SK-MEL-5 (cell line): ENCODE measurements at regions not wholly inside any gene's neighbourhood (a gene's known extent, or its start where the extent isn't known, plus 50 kb on each side); places are given as distances from the start of the nearest gene placed in this dataset.
"Not testable (repeated sequence)": the region's sequence is repeated elsewhere in the genome, so short reads cannot be mapped to it uniquely, and the experiment has no call there.

Source experiments
- DNase-seq: peaks from one replicate; pipeline ENCODE4 v3.0.0-alpha.2; 2016; ENCODE audit warnings: low read depth, low spot score
- in situ Hi-C: cut with HindIII; loops from 2 replicates; pipeline ENCODE4 v1.10.0; 2016; ENCODE audit warnings: low sequenced_read_pairs, high pct_unique_total_duplicates, low pct_unique_long_range_greater_than_20kb

- in situ Hi-C loops: no loop called here
- DNase-seq: no peak
These were observed 408.5 kb downstream of the TMEM38B start for GRCh38 chr9:106102821-106103220.

- DNase-seq: no peak
- in situ Hi-C loops: no loop called here
These were observed 410.5 kb downstream of the TMEM38B start for GRCh38 chr9:106104887-106105286.

DNA sequence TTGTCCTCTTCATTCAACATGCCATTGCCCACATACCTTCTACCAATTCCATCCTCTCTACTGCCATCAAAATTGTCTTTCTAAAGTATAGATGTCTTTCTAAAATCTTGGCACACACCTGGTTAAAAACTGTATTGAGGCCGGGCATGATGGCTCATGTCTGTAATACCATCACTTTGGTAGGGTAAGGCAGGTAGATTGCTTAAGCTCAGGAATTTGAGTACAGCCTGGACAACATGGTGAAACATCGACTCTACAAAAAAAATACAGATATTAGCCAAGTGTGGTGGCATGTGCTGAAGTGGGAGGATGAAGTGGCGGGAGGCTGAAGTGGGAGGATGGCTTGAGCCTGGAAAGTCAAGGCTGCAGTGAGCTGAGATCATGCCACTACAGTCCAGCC, 412.1 kb downstream of the TMEM38B start:
- in situ Hi-C loops: no loop called here
- no peak for DNase-seq

DNA sequence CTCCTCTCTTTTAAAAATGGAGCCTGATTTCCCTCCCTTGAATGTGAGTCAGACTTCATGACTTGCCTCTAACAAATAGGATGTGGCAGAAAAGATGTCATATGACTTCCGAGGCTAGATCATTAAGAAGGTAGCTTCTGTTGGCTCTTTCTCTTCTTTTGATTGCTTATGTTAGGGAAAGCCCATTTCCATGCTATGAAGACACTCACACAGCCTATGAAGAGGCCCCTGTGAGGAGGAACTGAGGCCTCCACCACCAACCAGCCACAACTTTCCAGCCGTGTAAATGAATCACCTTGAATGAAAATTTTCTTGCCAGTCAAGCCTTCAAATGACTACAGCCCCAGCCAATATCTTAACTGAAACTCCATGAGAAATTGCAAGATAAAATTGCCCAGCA, 413.4 kb downstream of the TMEM38B start:
- peak; percentile 16 for DNase-seq
- in situ Hi-C loops: no loop called here

DNA sequence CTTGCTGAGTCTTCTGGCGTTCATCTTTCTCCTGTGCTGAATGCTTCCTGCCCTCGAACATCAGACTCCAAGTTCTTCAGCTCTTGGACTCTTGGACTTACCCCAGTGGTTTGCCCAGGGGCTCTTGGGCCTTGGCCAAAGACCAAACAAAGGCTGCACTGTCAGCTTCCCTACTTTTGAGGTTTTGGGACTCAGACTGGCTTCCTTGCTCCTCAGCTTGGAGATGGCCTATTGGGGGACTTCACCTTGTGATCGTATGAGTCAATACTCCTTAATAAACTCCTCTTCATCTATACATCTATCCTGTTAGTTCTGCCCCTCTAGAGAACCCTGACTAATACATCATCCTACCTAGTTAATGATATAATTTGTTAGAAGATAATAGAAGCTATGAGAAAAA, 415.4 kb downstream of the TMEM38B start:
- in situ Hi-C loops: not testable (repeated sequence)
- DNase-seq: peak; percentile 91

DNA sequence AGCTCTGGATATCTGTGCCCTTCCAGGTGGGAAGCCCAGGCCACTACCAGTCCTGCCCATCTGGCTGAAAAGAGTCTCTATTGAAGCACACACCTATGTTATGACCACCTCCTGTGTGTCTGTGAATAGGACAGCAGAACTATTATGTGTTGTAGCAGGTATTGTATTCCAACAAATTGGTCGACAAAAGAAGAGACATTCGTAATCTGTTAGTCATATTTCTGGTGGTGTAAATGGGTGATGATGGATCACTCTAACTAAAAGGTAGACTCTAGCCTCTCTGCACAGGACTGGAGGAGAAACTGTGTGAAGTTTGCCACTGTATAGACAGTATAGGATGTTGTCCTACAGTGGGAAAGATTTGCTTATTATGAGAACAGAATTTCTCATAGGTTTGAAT, 416.1 kb downstream of the TMEM38B start:
- in situ Hi-C loops: no loop called here
- no peak for DNase-seq

DNA sequence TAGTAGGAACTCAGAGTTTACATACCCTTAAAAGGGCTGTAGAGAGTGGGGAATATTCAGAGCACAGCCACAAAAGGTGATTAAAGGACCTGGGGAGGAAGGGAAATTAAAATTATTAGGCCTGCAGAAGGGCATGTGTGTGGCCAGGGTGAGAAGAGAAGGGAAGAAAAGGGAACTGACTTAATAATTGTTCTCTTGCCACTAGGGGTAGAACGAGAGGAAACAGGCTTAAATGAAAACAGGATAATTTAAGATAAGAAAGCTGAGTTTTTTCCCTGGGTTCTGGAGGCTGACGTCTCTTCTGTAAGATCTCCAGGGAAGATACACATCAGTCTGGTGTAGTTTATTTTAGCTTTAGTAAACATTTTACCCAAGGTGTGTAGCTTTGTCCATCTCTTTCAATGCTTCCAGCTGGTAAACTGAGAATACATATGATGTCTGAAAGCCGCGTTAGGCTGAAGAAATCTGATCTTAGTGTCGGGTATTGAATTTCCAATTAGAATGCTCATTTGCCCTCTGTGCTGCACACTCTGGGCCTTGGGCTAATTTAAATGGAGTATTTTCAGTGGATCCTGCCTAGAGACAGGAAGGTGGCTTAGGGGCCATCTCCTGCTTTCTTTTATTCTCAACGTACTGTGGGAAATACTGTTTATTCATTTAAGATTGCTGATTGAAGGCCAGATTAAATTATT, 416.8 kb downstream of the TMEM38B start:
- DNase-seq: no peak
- in situ Hi-C loops: no loop called here

DNA sequence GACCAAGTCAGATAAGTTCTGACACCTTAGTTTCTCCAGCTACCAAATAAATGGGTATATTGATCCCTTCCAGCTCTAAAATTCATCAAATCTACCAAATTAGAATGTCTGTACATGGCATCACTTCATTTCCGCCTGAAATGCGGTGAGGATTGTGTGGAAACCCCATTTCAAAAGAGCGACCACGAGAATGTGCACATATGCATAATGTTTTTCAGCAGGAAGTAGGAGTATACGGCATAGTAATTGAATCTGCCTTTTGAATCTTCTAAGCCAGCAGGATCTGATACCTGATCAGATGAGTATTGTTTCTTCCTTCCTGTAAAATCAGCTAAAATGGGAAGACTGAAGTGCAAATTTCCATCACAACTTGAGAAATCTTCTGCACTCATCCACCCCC, 418.6 kb downstream of the TMEM38B start:
- no peak for DNase-seq
- in situ Hi-C loops: no loop called here

DNA sequence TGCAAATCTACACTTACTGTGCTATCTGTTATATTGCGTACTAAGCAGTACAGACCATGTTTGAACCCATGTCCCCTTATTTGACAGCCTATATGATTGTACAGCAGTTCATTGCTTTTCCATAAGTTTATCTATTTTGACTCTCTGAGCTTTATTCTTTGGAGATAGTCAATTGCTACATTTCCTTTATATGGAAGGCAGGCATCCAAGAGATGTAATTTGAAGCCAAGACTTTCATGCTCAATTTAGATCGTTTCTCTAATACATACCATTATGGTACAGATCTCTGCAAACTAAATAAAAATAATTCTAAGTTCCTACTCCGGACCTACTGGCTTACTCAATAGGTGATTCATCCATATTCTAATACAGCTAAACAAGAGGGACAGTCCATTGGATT, 424.8 kb downstream of the TMEM38B start:
- in situ Hi-C loops: no loop called here

DNA sequence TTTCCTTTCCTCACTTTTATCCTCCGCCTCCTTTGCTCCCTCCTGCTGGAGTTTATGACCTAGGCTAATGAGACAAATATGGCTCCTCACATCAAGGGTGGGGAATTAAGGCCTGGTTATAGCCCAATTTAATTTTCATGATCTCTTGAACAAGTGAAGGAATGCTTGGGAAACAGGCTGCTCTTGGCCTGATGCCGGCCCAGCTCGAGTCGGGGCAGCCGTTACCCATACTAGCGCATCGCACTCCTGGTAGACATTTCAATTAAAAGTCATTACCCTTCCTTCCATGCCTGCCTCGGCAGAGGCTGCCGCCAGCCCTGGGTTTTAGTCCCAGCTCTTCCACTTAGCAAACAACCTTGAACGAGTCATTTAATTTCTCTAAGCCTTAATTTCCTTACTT, 425.7 kb downstream of the TMEM38B start:
- DNase-seq: no peak
- in situ Hi-C loops: no loop called here

More for the DNA sequence above, 424.8 kb downstream of the TMEM38B start:
- DNase-seq: no peak

DNA sequence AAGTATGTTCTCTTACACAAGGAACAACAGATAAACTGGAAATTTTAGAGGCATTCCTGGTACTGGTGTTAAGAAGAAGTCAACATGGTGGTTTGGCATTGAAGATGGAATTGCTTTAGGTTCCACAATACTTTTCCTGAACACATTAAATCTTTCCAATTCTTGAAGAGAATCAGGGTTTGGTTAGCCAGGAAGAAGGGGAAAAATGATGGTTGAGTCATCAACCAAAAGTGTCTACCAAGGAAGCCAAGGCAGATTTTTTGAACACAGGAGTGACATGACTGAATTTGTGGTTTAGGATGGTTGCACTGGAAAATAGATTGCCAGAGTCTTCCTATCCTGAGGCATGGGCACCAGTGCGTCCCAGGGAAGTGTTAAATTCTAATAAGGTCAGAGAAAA, 433.4 kb downstream of the TMEM38B start:
- no peak for DNase-seq
- in situ Hi-C loops: no loop called here

DNA sequence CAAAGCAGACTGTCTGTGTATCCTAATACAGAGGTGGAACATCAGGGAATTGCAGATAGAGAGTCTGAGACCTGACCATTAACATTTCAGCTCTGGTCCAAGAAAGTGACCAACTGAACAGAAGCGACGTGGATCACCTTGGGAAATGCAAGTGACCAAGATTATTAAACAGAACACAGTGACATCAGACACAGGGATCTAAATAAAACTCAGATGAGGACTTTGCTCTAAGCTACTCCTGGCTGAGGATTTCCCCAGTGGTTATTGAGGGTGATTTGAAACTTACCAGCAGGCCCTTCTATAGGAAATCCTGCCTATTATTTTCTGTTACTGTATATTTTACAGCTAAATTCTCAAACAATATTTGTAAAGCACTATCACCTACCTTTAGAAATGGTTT, 436.0 kb downstream of the TMEM38B start:
- in situ Hi-C loops: no loop called here

GRCh38 chr9:106143781-106144180, 449.4 kb downstream of the TMEM38B start:
- no peak for DNase-seq
- in situ Hi-C loops: no loop called here

More for the DNA sequence above, 436.0 kb downstream of the TMEM38B start:
- no peak for DNase-seq

DNA sequence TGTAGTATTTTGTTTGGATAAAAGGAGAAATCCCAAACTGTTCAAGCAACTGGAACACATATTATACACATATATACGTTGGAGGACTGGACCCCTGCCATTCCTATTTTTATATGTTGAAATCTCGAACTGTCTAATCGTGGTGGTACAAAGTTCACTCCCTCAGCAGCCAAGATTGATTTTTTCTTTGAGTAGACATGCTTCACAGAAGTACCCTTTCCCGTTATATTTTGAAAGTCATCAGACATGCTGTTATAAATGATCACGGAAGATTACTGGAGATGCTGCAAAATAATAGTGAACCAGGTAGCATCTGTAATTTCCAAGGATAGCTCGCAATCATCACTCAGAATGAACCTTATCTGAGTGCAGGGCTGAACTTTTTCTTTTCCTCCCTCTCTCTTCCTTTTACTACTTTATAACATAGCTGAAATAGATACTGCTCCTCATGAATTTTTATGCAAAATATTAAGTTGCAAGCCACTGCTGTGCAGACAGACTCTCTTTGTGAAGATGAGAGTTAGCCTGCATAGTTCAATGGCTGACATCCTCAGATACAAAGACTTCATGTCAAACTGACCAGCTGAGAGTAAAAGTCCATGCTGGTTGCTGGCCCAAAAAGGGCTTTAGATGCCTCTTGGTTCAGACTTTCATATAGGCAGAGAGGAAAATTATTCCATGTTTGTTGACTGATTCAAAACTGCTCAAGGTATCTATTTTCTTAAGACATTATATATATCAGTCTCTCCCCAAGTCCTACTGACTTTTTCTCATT, 451.9 kb downstream of the TMEM38B start:
- in situ Hi-C loops: no loop called here
- DNase-seq: no peak

GRCh38 chr9:106146886-106147285, 452.5 kb downstream of the TMEM38B start:
- no peak for DNase-seq
- in situ Hi-C loops: no loop called here

GRCh38 chr9:106149956-106150355, 455.6 kb downstream of the TMEM38B start:
- no peak for DNase-seq
- in situ Hi-C loops: no loop called here

DNA sequence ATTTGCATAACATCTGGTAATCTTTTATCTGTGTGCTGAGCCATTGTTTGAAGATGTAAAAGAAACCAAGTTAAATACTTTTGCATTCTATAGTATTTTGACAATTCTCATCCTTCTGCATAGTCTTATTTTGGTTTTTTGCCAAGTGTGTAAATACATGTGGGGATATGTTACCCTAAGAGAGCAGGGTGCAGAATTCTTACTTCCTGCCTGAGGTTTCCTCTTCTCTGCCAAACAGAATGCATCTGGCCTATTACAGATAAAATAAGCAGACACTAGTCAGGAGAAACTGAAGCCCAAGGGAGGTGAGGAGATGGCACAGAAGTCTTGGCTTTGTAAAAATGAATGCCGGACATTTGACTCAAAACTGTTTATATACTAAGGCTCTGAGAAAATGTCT, 462.1 kb downstream of the TMEM38B start:
- in situ Hi-C loops: no loop called here

GRCh38 chr9:106172265-106172664, 477.9 kb downstream of the TMEM38B start:
- DNase-seq: no peak
- in situ Hi-C loops: no loop called here

More for the DNA sequence above, 462.1 kb downstream of the TMEM38B start:
- DNase-seq: no peak

DNA sequence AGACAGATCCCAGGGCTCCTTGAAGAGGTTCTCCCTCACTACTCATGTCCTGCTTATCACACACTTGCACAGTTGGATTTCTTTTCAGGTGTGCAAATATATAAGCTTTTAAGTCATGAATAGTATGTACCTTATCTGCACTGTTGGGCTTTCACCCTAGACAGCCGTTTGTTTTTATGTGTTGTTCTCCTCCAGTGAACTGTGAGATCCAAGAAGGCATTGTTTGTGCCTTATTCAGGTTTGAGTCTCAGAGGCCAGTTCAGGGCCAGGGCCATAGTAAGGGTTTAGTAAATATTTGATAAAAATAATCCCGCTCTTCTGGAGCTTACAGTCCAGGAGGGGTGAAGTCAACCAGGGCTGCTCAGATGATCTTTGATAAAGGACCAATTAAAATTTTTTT, 480.0 kb downstream of the TMEM38B start:
- in situ Hi-C loops: no loop called here
- no peak for DNase-seq
